Large intestine (tissue), 3 donors: ENCODE measurements at regions not wholly inside any gene's neighbourhood (a gene's known extent, or its start where the extent isn't known, plus 50 kb on each side); places are given as distances from the start of the nearest gene placed in this dataset.
"Not testable (repeated sequence)": the region's sequence is repeated elsewhere in the genome, so short reads cannot be mapped to it uniquely, and the experiment has no call there.

ENCODE experiments used
- DNase-seq, 2 donors: peaks; one replicate each; pipeline versions ENCODE4 v3.0.0 to v3.0.0-alpha.2; 2013
- H3K27ac ChIP-seq: one replicate; pipeline ENCODE4 v1.5.1; 2013; ENCODE audit warnings: low read length
- H3K27me3 ChIP-seq: 2 replicates; pipeline ENCODE4 v1.6.1; 2013; ENCODE audit warnings: low read length; ENCODE audit not compliant: control insufficient read depth, insufficient read depth
- H3K36me3 ChIP-seq: 2 replicates; pipeline ENCODE4 v1.6.1; 2013; ENCODE audit warnings: low read length; ENCODE audit not compliant: control insufficient read depth, insufficient read depth
- H3K4me1 ChIP-seq: one replicate; pipeline ENCODE4 v1.6.1; 2013; ENCODE audit warnings: low read length; ENCODE audit not compliant: control insufficient read depth, insufficient read depth
- H3K4me3 ChIP-seq: one replicate; pipeline ENCODE4 v1.5.1; 2013; ENCODE audit warnings: low read length
- H3K9me3 ChIP-seq: one replicate; pipeline ENCODE4 v1.6.1; 2013; ENCODE audit warnings: mild to moderate bottlenecking, low read depth, low read length, moderate library complexity; ENCODE audit not compliant: control insufficient read depth
- WGBS: methylation state at CpG from one replicate; pipeline ENCODE4 v1.1.5; 2013; ENCODE audit warnings: low lambda C conversion rate; ENCODE audit not compliant: insufficient coverage; 5-methylcytosine and 5-hydroxymethylcytosine counted together

- H3K27me3 ChIP-seq, H3K4me3 ChIP-seq, H3K27ac ChIP-seq, H3K9me3 ChIP-seq, H3K36me3 ChIP-seq, H3K4me1 ChIP-seq, DNase-seq: not testable (repeated sequence)
- no CpG with 5 or more reads among the region's 5 CpGs for WGBS
Measured at GRCh38 chr4:61011936-61012335, 188.2 kb upstream of the ADGRL3 start.

- no peaks in the 10 kb centered on the region for H3K36me3 ChIP-seq
- 80% methylated on average over 1 of the region's 2 CpGs for WGBS
- H3K4me1 ChIP-seq = no peaks in the 10 kb centered on the region
- H3K27me3 ChIP-seq = no peaks in the 10 kb centered on the region
- H3K4me3 ChIP-seq = no peak overlapping the region
- no peaks in the 10 kb centered on the region for H3K9me3 ChIP-seq
- no peak for DNase-seq
- no peak overlapping the region for H3K27ac ChIP-seq
Measured at GRCh38 chr4:61024610-61025009, 175.5 kb upstream of the ADGRL3 start.

GRCh38 chr4:61027939-61028338, 172.2 kb upstream of the ADGRL3 start:
- no peak overlapping the region for H3K27ac ChIP-seq
- H3K36me3 ChIP-seq = no peaks in the 10 kb centered on the region
- no peaks in the 10 kb centered on the region for H3K9me3 ChIP-seq
- DNase-seq = no peak
- H3K4me1 ChIP-seq = no peaks in the 10 kb centered on the region
- no peak overlapping the region for H3K4me3 ChIP-seq
- H3K27me3 ChIP-seq = no peaks in the 10 kb centered on the region

DNA sequence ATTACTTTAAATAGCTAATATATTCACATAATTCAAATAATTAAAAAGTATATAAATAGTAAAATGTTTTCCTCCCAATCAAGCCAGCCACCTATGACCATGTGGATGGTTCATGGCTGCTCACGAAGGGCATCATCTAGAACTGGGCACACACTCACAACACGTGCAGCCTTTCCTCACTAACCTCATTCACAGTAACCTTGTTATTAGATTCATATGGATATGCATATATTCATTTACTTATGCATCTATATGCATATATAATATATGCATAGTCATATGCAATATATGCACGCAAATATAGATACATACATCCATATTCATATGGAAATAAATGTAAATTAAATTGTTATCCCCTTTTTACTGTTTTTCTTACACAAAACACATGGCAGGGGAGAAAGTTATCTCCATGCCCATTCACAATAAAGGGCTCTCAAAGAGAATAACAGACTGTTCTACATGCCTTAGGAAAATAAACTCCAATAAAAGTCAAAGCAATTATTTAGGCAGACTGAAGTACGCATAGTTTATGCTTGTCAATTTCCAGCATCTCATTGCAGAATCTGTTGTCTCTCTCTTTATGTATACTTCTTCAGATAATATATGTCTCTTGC, 163.9 kb upstream of the ADGRL3 start:
- DNase-seq = no peak
- Histone ChIP-seq H3K27me3 (no peaks in the 10 kb centered on the region), H3K4me1 (no peaks in the 10 kb centered on the region), H3K4me3 (no peak overlapping the region), H3K36me3 (no peaks in the 10 kb centered on the region), H3K27ac (no peak overlapping the region), H3K9me3 (no peaks in the 10 kb centered on the region)
- WGBS = 92% methylated on average over 2 of the region's 4 CpGs

DNA sequence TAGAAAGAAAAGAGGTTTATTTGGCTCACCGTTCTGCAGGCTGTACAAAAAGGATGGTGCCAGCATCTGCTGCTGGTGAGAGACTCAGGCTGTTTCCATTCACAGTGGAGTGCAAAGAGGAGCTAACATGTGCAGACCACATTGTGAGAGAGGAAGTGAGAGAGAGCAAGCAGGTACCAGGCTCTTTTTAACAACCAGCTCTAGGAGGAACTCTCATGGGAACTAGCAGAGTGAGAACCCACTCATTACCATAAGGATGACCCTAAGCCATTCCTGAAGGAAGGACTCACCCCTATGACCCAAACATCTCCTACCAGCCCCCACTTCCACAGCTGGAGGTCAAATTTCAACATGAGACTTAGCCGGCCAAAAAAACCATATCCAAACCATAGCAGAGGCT, 158.6 kb upstream of the ADGRL3 start:
- H3K27ac ChIP-seq = no peak overlapping the region
- no peaks in the 10 kb centered on the region for H3K9me3 ChIP-seq
- DNase-seq = no peak
- no peaks in the 10 kb centered on the region for H3K4me1 ChIP-seq
- WGBS = no CpG with 5 or more reads among the region's 2 CpGs
- no peaks in the 10 kb centered on the region for H3K27me3 ChIP-seq
- no peaks in the 10 kb centered on the region for H3K36me3 ChIP-seq
- no peak overlapping the region for H3K4me3 ChIP-seq

- H3K27ac ChIP-seq = no peak overlapping the region
- no peak overlapping the region for H3K4me3 ChIP-seq
- no peaks in the 10 kb centered on the region for H3K27me3 ChIP-seq
- H3K9me3 ChIP-seq = no peaks in the 10 kb centered on the region
- H3K36me3 ChIP-seq = no peaks in the 10 kb centered on the region
- no peaks in the 10 kb centered on the region for H3K4me1 ChIP-seq
- WGBS = no CpG with 5 or more reads among the region's 1 CpG
- DNase-seq = no peak
Measured at GRCh38 chr4:61044837-61045236, 155.3 kb upstream of the ADGRL3 start.

GRCh38 chr4:61049018-61049417, 151.1 kb upstream of the ADGRL3 start:
- H3K9me3 ChIP-seq = no peaks in the 10 kb centered on the region

GRCh38 chr4:61067381-61067780, 132.7 kb upstream of the ADGRL3 start:
- no peaks in the 10 kb centered on the region for H3K27me3 ChIP-seq
- DNase-seq = no peak
- H3K27ac ChIP-seq = no peak overlapping the region
- H3K4me1 ChIP-seq = no peaks in the 10 kb centered on the region
- no peak overlapping the region for H3K4me3 ChIP-seq
- no CpG with 5 or more reads among the region's 3 CpGs for WGBS
- no peaks in the 10 kb centered on the region for H3K9me3 ChIP-seq
- H3K36me3 ChIP-seq = no peaks in the 10 kb centered on the region

More at GRCh38 chr4:61049018-61049417, 151.1 kb upstream of the ADGRL3 start:
- Histone ChIP-seq H3K4me3 (no peak overlapping the region), H3K4me1 (no peaks in the 10 kb centered on the region), H3K27ac (no peak overlapping the region), H3K36me3 (no peaks in the 10 kb centered on the region), H3K27me3 (no peaks in the 10 kb centered on the region)
- no peak for DNase-seq

DNA sequence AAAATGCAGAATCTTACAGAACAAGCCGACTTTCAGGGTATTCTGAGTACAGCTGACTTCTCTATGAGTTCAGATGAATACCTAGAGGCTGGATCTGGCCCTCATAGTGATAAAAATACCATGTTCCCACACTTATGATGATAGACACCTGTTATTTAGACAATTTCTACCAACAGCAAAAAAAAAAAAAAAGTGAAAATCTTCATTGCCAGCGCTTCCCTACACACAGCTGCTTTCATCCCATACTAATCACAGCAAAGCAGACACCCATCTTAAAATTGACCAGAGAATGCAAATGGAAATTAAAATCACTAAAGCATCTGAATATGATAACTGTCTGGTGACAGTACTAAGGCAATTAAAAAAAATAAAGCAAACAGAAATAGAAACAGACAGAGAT, 132.1 kb upstream of the ADGRL3 start:
- Histone ChIP-seq H3K36me3 (no peaks in the 10 kb centered on the region), H3K4me3 (no peak overlapping the region), H3K4me1 (no peaks in the 10 kb centered on the region), H3K27ac (no peak overlapping the region), H3K27me3 (no peaks in the 10 kb centered on the region), H3K9me3 (no peaks in the 10 kb centered on the region)
- no peak for DNase-seq
- WGBS = no CpG with 5 or more reads among the region's 2 CpGs

DNA sequence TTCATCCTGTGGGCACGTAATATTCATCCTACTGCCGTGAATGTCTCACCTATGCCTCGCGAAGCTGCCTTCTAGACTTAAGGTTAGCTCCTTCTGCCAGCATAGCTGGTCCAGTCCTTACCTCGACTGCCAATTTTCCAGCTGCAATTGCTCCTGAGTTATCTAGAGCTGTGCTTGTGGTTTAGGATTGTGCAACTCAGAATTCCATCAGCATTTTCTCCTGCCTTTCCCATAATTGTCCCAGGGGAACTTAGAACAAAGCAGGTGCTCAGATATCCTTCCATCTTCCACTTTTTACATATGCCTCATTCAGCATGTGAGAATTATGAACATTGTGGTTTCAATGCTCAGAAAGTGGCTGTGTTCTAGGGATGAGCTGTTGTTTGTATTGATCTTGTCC, 131.4 kb upstream of the ADGRL3 start:
- Histone ChIP-seq H3K36me3 (no peaks in the 10 kb centered on the region), H3K27ac (no peak overlapping the region), H3K9me3 (no peaks in the 10 kb centered on the region), H3K4me3 (no peak overlapping the region), H3K4me1 (no peaks in the 10 kb centered on the region), H3K27me3 (no peaks in the 10 kb centered on the region)
- WGBS = no CpG with 5 or more reads among the region's 5 CpGs
- DNase-seq = no peak

DNA sequence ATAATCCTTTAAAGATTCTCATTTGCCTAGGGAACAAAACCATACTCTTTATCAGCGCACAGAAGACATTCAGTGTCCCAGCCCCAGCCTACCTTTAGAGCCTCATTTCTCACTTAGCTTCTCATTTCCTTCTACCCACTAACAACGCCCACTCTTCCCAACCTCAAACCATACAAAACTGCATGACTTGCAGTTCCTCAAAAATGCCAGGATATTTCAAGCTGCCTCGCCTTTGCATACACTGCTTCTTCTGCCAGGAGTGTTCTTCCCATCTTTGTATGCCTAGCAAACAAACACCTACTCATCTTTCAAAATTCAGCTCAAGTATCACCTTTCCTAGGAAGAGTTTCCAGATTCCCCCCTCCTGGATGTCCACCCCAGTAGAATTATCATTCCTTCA, 129.9 kb upstream of the ADGRL3 start:
- WGBS = 100% methylated on average over 1 of the region's 3 CpGs
- no peaks in the 10 kb centered on the region for H3K9me3 ChIP-seq
- H3K27ac ChIP-seq = no peak overlapping the region
- H3K4me3 ChIP-seq = no peak overlapping the region
- no peak for DNase-seq
- H3K36me3 ChIP-seq = no peaks in the 10 kb centered on the region
- no peaks in the 10 kb centered on the region for H3K27me3 ChIP-seq
- H3K4me1 ChIP-seq = no peaks in the 10 kb centered on the region
